ENCODE measurements at regions not wholly inside any gene's neighbourhood (a gene's known extent, or its start where the extent isn't known, plus 50 kb on each side); places are given as distances from the start of the nearest gene placed in this dataset.
"Not testable (repeated sequence)": the region's sequence is repeated elsewhere in the genome, so short reads cannot be mapped to it uniquely, and the experiment has no call there.

DNA sequence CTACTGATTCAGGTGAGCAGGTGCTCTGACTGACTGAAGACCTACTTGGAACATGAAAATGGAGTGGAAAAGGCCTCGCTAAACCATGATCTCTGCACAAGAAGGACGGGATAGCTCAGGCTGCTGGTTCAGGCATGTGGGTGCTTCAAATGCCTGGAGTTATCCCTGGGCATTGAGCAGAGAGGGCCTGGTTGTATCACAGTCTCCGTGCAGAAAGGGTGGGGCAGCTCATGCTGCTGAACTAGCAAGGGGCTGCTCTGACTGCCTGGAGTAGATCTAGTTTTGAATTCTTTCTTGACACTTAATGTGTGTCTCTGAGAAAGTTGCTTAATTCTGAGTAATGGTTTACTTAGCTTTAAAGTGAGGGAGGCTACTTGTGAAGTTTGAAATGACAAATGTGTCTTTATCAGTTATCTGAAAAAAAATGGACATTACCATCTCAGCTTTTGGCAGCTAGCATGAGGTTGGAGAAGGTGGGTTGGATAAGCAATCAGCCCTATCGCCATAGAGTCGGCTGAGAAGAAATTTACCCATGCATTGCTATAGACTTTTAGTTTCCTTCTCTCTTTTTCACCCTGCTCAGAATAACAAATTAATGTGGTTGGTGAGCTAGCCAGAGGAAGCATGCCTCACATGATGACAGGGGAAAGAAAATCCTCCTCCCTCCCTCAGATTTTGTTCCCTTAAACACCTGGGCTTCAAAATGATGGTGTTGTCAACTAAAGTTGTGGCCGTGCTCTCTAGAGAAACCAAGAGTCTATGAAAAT is 832.4 kb downstream of the STIM2 start:
- Mint-ChIP-seq H3K4me1 (ENCODE audit: low read depth) (no peaks in the 10 kb centered on the region), H3K4me3 (no peak overlapping the region), H3K27ac (no peak overlapping the region), H3K36me3 (ENCODE audit: low read depth) (no peaks in the 10 kb centered on the region), H3K9me3 (no peaks in the 10 kb centered on the region), H3K27me3 (ENCODE audit: insufficient read depth) (no peaks in the 10 kb centered on the region)
- intact Hi-C loops (cut with micrococcal nuclease), result no loop called here
- DNase-seq (ENCODE audit: low spot score), result no peak

DNA sequence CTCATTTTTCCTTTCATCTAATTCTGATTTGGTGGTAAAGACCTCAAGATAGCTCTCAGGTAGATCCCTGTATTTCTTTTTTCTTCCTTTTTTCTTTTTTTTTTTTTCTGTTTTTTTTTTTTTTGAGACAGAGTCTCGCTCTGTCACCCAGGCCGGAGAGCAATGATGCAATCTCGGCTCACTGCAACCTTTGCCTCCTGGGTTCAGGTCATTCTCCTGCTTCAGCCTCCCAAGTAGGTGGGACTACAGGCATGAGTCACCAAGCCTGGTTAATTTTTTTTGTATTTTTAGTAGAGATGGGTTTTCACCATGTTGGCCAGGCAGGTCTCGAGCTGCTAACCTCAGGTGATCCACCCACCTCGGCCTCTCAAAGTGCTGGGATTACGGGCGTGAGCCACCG is 835.6 kb downstream of the STIM2 start:
- intact Hi-C loops (cut with micrococcal nuclease); H3K27me3 Mint-ChIP-seq (ENCODE audit: insufficient read depth); DNase-seq (ENCODE audit: low spot score); H3K9me3 Mint-ChIP-seq; H3K4me1 Mint-ChIP-seq (ENCODE audit: low read depth); H3K27ac Mint-ChIP-seq; H3K36me3 Mint-ChIP-seq (ENCODE audit: low read depth); H3K4me3 Mint-ChIP-seq: not testable (repeated sequence)

DNA sequence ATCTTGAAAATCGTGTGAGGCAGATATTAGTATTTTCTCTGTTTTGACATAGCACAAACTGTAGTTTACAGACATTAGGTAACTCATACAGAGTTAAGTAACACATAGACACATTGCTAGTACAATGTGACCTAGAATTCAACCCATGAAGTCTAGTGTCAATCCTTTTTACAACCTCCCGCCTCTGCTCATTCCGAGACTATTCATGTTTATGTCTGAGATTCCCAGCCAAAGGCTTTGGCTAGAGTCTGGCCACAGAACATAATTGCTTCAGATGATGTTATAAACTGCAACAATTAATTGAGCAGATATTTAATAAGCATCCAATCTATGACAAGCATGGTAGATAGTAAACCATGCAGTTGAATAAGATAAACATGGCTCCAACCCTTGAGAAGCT is 841.0 kb downstream of the STIM2 start:
- H3K27ac Mint-ChIP-seq, result no peak overlapping the region
- DNase-seq (ENCODE audit: low spot score), result no peak
- no peaks in the 10 kb centered on the region for H3K27me3 Mint-ChIP-seq (ENCODE audit: insufficient read depth)
- H3K9me3 Mint-ChIP-seq, result peaks cover 3% of the 10 kb centered on the region
- intact Hi-C loops (cut with micrococcal nuclease), result no loop called here
- no peak overlapping the region for H3K4me3 Mint-ChIP-seq
- H3K36me3 Mint-ChIP-seq (ENCODE audit: low read depth), result no peaks in the 10 kb centered on the region
- H3K4me1 Mint-ChIP-seq (ENCODE audit: low read depth), result no peaks in the 10 kb centered on the region

DNA sequence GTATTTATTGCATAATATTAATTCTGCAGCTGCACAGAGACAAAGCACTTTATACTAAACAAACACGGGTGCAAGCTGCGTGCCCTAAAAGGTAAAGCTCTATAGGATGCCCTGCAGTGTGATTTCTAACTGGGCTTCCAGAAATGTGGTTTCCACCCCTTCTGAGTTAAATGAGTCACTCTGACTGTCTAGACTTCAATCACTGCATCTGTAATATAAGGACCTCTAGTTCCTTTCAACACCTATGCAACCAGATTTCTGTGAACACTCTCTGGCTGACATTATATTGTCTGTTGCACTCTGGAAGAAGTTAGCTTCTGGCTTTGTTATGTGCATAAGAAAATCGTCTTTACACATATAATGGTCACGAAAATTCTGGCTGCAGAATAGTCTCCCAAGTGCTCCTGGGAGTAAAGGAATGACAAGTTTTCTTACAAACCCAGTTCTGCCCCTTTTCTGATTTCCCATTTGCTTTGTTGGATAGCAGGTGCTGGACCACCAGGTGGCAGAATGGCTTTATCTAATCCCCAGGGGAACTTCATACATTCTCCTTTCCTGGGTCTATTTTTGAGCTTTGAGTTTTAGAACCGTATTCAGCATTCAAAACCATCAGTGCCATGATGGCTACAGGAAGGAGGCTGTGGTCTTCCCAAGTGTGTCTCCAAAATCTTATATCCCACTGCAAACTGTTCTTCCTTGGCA is 842.2 kb downstream of the STIM2 start:
- no peak overlapping the region for H3K27ac Mint-ChIP-seq
- H3K36me3 Mint-ChIP-seq (ENCODE audit: low read depth), result no peaks in the 10 kb centered on the region
- intact Hi-C loops (cut with micrococcal nuclease), result no loop called here
- no peaks in the 10 kb centered on the region for H3K27me3 Mint-ChIP-seq (ENCODE audit: insufficient read depth)
- peaks cover 3% of the 10 kb centered on the region for H3K9me3 Mint-ChIP-seq
- DNase-seq (ENCODE audit: low spot score), result no peak
- H3K4me3 Mint-ChIP-seq, result no peak overlapping the region
- H3K4me1 Mint-ChIP-seq (ENCODE audit: low read depth), result no peaks in the 10 kb centered on the region

GRCh38 chr4:27703771-27704170 is 843.1 kb downstream of the STIM2 start:
- intact Hi-C loops (cut with micrococcal nuclease), result no loop called here
- Mint-ChIP-seq H3K4me3 (no peak overlapping the region), H3K27ac (no peak overlapping the region), H3K27me3 (ENCODE audit: insufficient read depth) (no peaks in the 10 kb centered on the region), H3K4me1 (ENCODE audit: low read depth) (no peaks in the 10 kb centered on the region), H3K36me3 (ENCODE audit: low read depth) (no peaks in the 10 kb centered on the region), H3K9me3 (no peaks in the 10 kb centered on the region)
- no peak for DNase-seq (ENCODE audit: low spot score)

- H3K4me1 Mint-ChIP-seq (ENCODE audit: low read depth), result no peaks in the 10 kb centered on the region
- no peaks in the 10 kb centered on the region for H3K27me3 Mint-ChIP-seq (ENCODE audit: insufficient read depth)
- no peak for DNase-seq (ENCODE audit: low spot score)
- intact Hi-C loops (cut with micrococcal nuclease), result no loop called here
- H3K9me3 Mint-ChIP-seq, result peaks cover 4% of the 10 kb centered on the region
- no peak overlapping the region for H3K4me3 Mint-ChIP-seq
- H3K36me3 Mint-ChIP-seq (ENCODE audit: low read depth), result no peaks in the 10 kb centered on the region
- no peak overlapping the region for H3K27ac Mint-ChIP-seq
These were observed 850.4 kb downstream of the STIM2 start for GRCh38 chr4:27711041-27711440.

GRCh38 chr4:27714073-27714472 is 853.4 kb downstream of the STIM2 start:
- H3K36me3 Mint-ChIP-seq (ENCODE audit: low read depth), result no peaks in the 10 kb centered on the region
- no peaks in the 10 kb centered on the region for H3K4me1 Mint-ChIP-seq (ENCODE audit: low read depth)
- intact Hi-C loops (cut with micrococcal nuclease), result no loop called here

DNA sequence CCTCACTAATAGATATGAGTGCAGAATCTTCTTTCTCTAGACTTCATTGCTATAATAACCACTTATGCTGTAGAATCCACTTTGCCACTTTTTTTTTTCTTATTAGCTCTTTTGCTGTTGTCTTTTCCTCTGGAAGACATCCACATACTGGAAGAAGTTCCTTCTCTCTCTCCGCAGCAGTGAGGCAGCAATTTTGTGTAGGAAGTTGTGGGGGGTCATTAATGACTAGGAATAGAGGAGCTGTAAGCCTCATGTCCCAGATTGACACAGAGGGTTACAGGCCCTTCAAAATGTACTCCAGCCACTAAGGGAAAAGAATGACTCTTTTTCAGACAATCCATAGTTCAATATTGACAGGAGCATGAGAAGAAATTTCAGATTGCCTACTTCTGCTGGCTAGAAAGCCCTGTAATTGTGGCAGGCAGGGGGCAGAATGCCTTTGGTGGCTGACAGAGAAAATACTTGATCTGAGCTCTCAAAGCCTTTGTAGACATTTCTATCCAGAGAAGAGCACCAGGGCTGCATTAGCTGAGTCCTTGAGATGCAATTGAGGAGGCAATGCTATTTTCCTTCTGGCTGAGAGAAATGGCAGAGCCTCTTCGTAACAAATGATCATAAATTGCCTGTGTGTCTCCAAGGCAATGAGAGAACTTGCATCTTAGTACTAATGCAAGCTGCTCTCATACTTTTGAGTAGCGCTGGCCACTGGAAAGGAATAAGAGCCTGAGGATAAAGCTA is 856.2 kb downstream of the STIM2 start:
- intact Hi-C loops (cut with micrococcal nuclease), result no loop called here
- Mint-ChIP-seq H3K27ac (no peak overlapping the region), H3K4me3 (no peak overlapping the region), H3K27me3 (ENCODE audit: insufficient read depth) (no peaks in the 10 kb centered on the region), H3K4me1 (ENCODE audit: low read depth) (no peaks in the 10 kb centered on the region), H3K36me3 (ENCODE audit: low read depth) (no peaks in the 10 kb centered on the region), H3K9me3 (peaks cover 16% of the 10 kb centered on the region)
- no peak for DNase-seq (ENCODE audit: low spot score)

More at GRCh38 chr4:27714073-27714472, 853.4 kb downstream of the STIM2 start:
- H3K27ac Mint-ChIP-seq, result no peak overlapping the region
- H3K4me3 Mint-ChIP-seq, result no peak overlapping the region
- no peak for DNase-seq (ENCODE audit: low spot score)
- peaks cover 4% of the 10 kb centered on the region for H3K9me3 Mint-ChIP-seq
- no peaks in the 10 kb centered on the region for H3K27me3 Mint-ChIP-seq (ENCODE audit: insufficient read depth)

DNA sequence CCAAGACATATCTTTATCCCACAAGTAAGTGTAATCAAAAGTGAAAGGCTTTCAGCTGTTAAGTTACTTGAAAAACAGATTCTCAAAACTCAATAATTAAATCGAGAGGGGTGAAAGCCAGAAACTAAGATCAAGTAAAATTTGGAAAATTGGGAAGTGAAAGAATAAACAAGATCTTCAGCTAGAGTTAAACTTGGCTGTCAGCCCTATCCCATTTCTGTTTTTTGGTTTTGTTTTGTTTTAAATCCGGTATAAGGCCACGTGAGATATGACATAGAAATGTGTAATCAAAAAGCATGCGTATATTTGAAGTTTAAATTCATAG is 856.8 kb downstream of the STIM2 start:
- no peaks in the 10 kb centered on the region for H3K27me3 Mint-ChIP-seq (ENCODE audit: insufficient read depth)
- no peak overlapping the region for H3K4me3 Mint-ChIP-seq
- peaks cover 16% of the 10 kb centered on the region for H3K9me3 Mint-ChIP-seq
- H3K27ac Mint-ChIP-seq, result no peak overlapping the region
- DNase-seq (ENCODE audit: low spot score), result no peak
- no peaks in the 10 kb centered on the region for H3K4me1 Mint-ChIP-seq (ENCODE audit: low read depth)
- intact Hi-C loops (cut with micrococcal nuclease), result no loop called here
- no peaks in the 10 kb centered on the region for H3K36me3 Mint-ChIP-seq (ENCODE audit: low read depth)

DNA sequence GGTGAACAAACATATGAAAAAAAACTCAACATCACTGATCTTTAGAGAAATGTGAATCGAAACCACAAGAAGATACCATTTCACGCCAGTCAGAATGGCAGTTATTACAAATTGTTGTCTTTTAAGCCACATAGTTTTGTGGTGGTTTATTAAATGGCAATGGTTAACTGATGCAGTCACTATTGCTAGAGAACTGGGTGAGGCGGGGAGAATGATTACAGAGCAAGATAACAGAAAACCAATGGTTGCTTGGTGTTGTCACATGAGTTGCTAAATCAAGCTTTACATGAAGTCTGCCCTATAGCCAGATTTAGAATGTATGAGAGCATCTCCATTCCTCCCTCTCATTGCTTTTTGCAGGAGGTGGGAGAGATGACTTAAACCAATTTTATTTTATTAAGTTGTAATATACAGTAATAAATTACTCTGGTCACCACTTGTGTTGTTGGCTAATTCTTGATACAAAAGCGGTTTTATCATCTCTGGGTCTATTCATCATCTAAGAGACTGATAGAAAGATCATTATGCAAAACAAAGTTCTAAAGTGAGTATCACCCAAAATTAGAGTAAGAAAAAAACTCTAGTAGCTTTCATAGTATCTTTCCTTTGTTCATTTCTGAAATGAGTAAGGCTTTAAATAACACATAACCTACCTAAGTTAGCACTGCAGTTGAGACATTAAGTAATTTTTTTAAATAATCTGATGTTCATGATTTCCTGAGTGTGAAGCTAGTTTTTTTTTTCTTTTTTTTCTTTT is 859.5 kb downstream of the STIM2 start:
- no peaks in the 10 kb centered on the region for H3K36me3 Mint-ChIP-seq (ENCODE audit: low read depth)
- H3K27me3 Mint-ChIP-seq (ENCODE audit: insufficient read depth), result no peaks in the 10 kb centered on the region
- H3K9me3 Mint-ChIP-seq, result peaks cover 13% of the 10 kb centered on the region
- no peak for DNase-seq (ENCODE audit: low spot score)
- H3K27ac Mint-ChIP-seq, result no peak overlapping the region
- H3K4me3 Mint-ChIP-seq, result no peak overlapping the region
- no peaks in the 10 kb centered on the region for H3K4me1 Mint-ChIP-seq (ENCODE audit: low read depth)
- intact Hi-C loops (cut with micrococcal nuclease), result no loop called here

GRCh38 chr4:27721193-27721592 is 860.6 kb downstream of the STIM2 start:
- no peaks in the 10 kb centered on the region for H3K36me3 Mint-ChIP-seq (ENCODE audit: low read depth)
- H3K4me1 Mint-ChIP-seq (ENCODE audit: low read depth), result no peaks in the 10 kb centered on the region
- no peak overlapping the region for H3K27ac Mint-ChIP-seq
- DNase-seq (ENCODE audit: low spot score), result no peak
- intact Hi-C loops (cut with micrococcal nuclease), result no loop called here
- H3K27me3 Mint-ChIP-seq (ENCODE audit: insufficient read depth), result no peaks in the 10 kb centered on the region
- H3K9me3 Mint-ChIP-seq, result peaks cover 12% of the 10 kb centered on the region
- no peak overlapping the region for H3K4me3 Mint-ChIP-seq

DNA sequence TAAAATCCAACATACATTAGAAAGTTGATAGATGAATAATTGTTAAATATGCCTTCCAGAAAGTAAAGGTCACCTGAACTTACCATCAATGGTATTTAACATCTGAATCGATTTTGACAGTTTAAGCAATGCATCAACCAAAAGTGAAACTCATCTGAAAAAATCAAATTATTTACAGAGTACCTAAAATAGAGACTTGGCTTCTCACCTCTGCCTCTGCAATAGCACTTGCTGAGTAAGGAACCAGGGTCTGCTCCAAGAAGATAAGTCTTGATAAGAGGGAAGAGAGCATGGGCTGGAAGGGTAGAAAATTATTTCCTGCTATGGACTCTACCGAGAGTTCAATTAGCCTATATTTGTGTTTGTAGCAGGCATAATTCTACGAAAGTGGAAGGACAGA is 868.3 kb downstream of the STIM2 start:
- no peak for DNase-seq (ENCODE audit: low spot score)
- no peak overlapping the region for H3K27ac Mint-ChIP-seq
- no peaks in the 10 kb centered on the region for H3K9me3 Mint-ChIP-seq
- H3K4me3 Mint-ChIP-seq, result no peak overlapping the region
- intact Hi-C loops (cut with micrococcal nuclease), result no loop called here
- H3K27me3 Mint-ChIP-seq (ENCODE audit: insufficient read depth), result no peaks in the 10 kb centered on the region
- no peaks in the 10 kb centered on the region for H3K4me1 Mint-ChIP-seq (ENCODE audit: low read depth)
- H3K36me3 Mint-ChIP-seq (ENCODE audit: low read depth), result no peaks in the 10 kb centered on the region

GRCh38 chr4:27742816-27743215 is 882.2 kb downstream of the STIM2 start:
- H3K27ac Mint-ChIP-seq, result no peak overlapping the region
- intact Hi-C loops (cut with micrococcal nuclease), result no loop called here
- no peaks in the 10 kb centered on the region for H3K9me3 Mint-ChIP-seq
- H3K4me3 Mint-ChIP-seq, result no peak overlapping the region
- H3K4me1 Mint-ChIP-seq (ENCODE audit: low read depth), result no peaks in the 10 kb centered on the region
- no peak for DNase-seq (ENCODE audit: low spot score)
- no peaks in the 10 kb centered on the region for H3K36me3 Mint-ChIP-seq (ENCODE audit: low read depth)
- H3K27me3 Mint-ChIP-seq (ENCODE audit: insufficient read depth), result no peaks in the 10 kb centered on the region
